ENCODE measurements at regions not wholly inside any gene's neighbourhood (a gene's known extent, or its start where the extent isn't known, plus 50 kb on each side); places are given as distances from the start of the nearest gene placed in this dataset.

- intact Hi-C loops (cut with DNase I): no loop called here
- Histone ChIP-seq H3K4me1 (peaks cover 5% of the 10 kb centered on the region), H3K27ac (peak overlapping the region; percentile 72)
Observed at GRCh38 chr7:340979-341694, 51.2 kb downstream of the FOXL3 start.

GRCh38 chr7:341841-342638 lies 52.1 kb downstream of the FOXL3 start:
- Histone ChIP-seq H3K9me3 (no peaks in the 10 kb centered on the region), H3K27me3 (no peaks in the 10 kb centered on the region), H3K36me3 (no peaks in the 10 kb centered on the region), H3K9ac (ENCODE audit: low read depth in 2 of 2, low read length in 2 of 2) (peak overlapping the region; percentile 24 to 52), H3K4me3 (no peak overlapping the region), H3K27ac (peak overlapping the region; percentile 72), H3K4me1 (peaks cover 5% of the 10 kb centered on the region)
- DNase-seq: peak; percentile 70
- intact Hi-C loops (cut with DNase I): no loop called here
- no peak for TF ChIP-seq CTCF (IDR thresholded peaks at IDR 0.05)

More at GRCh38 chr7:340979-341694, 51.2 kb downstream of the FOXL3 start:
- Histone ChIP-seq H3K27me3 (no peaks in the 10 kb centered on the region), H3K9me3 (no peaks in the 10 kb centered on the region), H3K4me3 (no peak overlapping the region), H3K36me3 (no peaks in the 10 kb centered on the region), H3K9ac (ENCODE audit: low read depth in 2 of 2, low read length in 2 of 2) (peak overlapping the region in 1 of 2 donors; percentile 52)
- no peak for TF ChIP-seq CTCF (IDR thresholded peaks at IDR 0.05)
- no peak for DNase-seq

GRCh38 chr7:342681-343216 lies 52.8 kb downstream of the FOXL3 start:
- H3K27ac ChIP-seq: peak overlapping the region; percentile 72
- no peak overlapping the region for H3K4me3 ChIP-seq
- H3K27me3 ChIP-seq: no peaks in the 10 kb centered on the region
- TF ChIP-seq CTCF (IDR thresholded peaks at IDR 0.05): no peak
- H3K4me1 ChIP-seq: peaks cover 5% of the 10 kb centered on the region
- no peak for DNase-seq
- H3K36me3 ChIP-seq: no peaks in the 10 kb centered on the region
- peak overlapping the region in 1 of 2 donors; percentile 26 for H3K9ac ChIP-seq (ENCODE audit: low read depth in 2 of 2, low read length in 2 of 2)
- no peaks in the 10 kb centered on the region for H3K9me3 ChIP-seq
- intact Hi-C loops (cut with DNase I): no loop called here

- Histone ChIP-seq H3K9ac (ENCODE audit: low read depth in 2 of 2, low read length in 2 of 2) (no peak overlapping the region), H3K27me3 (no peaks in the 10 kb centered on the region), H3K9me3 (no peaks in the 10 kb centered on the region), H3K27ac (peak overlapping the region; percentile 72), H3K4me1 (peaks cover 5% of the 10 kb centered on the region), H3K4me3 (no peak overlapping the region), H3K36me3 (no peaks in the 10 kb centered on the region)
- intact Hi-C loops (cut with DNase I): no loop called here
- DNase-seq: no peak
- no peak for TF ChIP-seq CTCF (IDR thresholded peaks at IDR 0.05)
Observed at GRCh38 chr7:343227-343822, 53.4 kb downstream of the FOXL3 start.

DNA sequence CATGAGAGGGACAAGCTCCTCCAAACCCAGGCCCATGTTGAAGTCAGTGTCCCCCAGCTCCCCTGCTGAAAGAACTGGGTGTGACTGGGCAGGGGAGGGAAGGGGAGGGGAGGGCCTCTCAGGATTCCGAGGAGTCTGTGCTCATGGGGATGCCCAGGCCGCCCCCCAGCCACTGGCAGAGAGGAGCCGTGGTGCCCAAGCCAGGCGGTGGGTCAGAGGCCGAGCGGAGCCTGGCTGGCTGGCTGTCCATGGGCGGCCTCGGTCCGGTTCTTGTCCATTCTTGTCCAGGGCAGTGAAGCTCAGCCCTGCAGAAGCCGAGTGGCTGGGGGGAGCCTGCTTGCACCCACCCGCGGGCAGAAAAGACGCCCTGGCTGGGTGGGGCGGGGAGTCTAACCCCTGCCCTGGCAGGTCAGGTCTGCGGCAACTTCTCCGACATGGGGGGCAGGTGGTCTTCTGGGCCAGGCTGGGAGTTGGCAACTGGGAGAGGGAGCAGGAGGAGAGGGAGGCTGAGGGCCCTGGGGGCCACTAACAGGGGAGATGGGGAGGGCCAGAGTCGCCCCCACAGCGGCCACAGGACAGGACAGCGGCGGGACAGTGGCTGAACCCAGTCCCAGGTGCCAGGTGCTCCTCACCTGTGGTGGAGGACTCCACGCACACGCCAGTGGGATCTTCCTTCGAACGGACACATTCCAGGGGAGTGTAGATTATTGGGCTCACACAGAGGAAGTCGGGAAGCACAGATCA lies 54.1 kb downstream of the FOXL3 start:
- intact Hi-C loops (cut with DNase I): no loop called here
- Histone ChIP-seq H3K4me3 (no peak overlapping the region), H3K36me3 (no peaks in the 10 kb centered on the region), H3K27ac (no peak overlapping the region), H3K9ac (ENCODE audit: low read depth in 2 of 2, low read length in 2 of 2) (no peak overlapping the region), H3K4me1 (peaks cover 5% of the 10 kb centered on the region), H3K9me3 (no peaks in the 10 kb centered on the region), H3K27me3 (no peaks in the 10 kb centered on the region)
- no peak for TF ChIP-seq CTCF (IDR thresholded peaks at IDR 0.05)
- no peak for DNase-seq
